K562 (cell line): ENCODE measurements at regions not wholly inside any gene's neighbourhood (a gene's known extent, or its start where the extent isn't known, plus 50 kb on each side); places are given as distances from the start of the nearest gene placed in this dataset.

Experiments
- ATAC-seq: fragments of 200-7000 bp; cut with Tn5 transposase; 3 replicates; pipeline ENCODE4 v1.9.1; 2020; ENCODE audit warnings: moderate library complexity
- BruUV-seq: library from RNA; stranded (reverse); fragments of 400-500 nt; replicated peaks from 2 replicates; lab custom pipeline; 2021; lab: Mats Ljungman, UMichigan
- CTCF ChIA-PET: fragments of 300-600 bp; formaldehyde crosslinking; extraction: SDS; loops from one replicate; lab custom pipeline; 2021; ENCODE audit warnings: low intra/inter-chr PET ratio; lab: Yijun Ruan, JAX
- POLR2A ChIA-PET: fragments of 300-600, 350-650 bp; sonication (Branson Sonifier 250); formaldehyde crosslinking; extraction: SDS; loops from one replicate; lab custom pipeline; 2021; ENCODE audit warnings: antibody characterized with exemption, inconsistent platforms; lab: Yijun Ruan, JAX
- DNase-seq, 4 experiments: peaks; one replicate each; pipeline versions ENCODE4 v3.0.0 to v3.0.0-alpha.2; 2011 to 2018; ENCODE audit warnings: low spot score in 3 of 4, mixed read lengths in 3 of 4; ENCODE audit errors: extremely low read depth in 1 of 4
- FAIRE-seq: peaks from 2 replicates; lab custom pipeline; 2011; peaks lifted over from hg19 to GRCh38; lab: Jason Lieb, UNC
- H2AFZ ChIP-seq: 2 replicates; pipeline ENCODE4 v1.6.0; 2011; ENCODE audit warnings: low read depth, low read length, control low read depth, inconsistent platforms
- H3K27ac ChIP-seq: fragments of 200-600 bp; 3 replicates; pipeline ENCODE4 v1.8.0; 2011; ENCODE audit warnings: low read depth, mild to moderate bottlenecking, control low read depth, inconsistent platforms, low read length, moderate library complexity, mixed read lengths; ENCODE audit errors: extremely low read depth
- H3K27me3 ChIP-seq, 2 experiments: fragments of 300-600 bp in 1 of 2; 2 replicates in 1 of 2; 3 replicates in 1 of 2; pipeline versions ENCODE4 v1.6.0 to v1.8.0; 2011; ENCODE audit warnings: inconsistent platforms in 2 of 2, low read length in 2 of 2, mild to moderate bottlenecking in 1 of 2, mixed read lengths in 1 of 2, moderate library complexity in 1 of 2; ENCODE audit not compliant: control insufficient read depth in 2 of 2, insufficient read depth in 2 of 2
- H3K36me3 ChIP-seq: fragments of 300-600 bp; 3 replicates; pipeline ENCODE4 v1.8.0; 2011; ENCODE audit warnings: mild to moderate bottlenecking, low read length, inconsistent platforms; ENCODE audit not compliant: control insufficient read depth, insufficient read depth
- H3K4me1 ChIP-seq, 2 experiments: fragments of 200-600 bp in 1 of 2; replicated peaks in 1 of 2; 2 replicates in 1 of 2; 3 replicates in 1 of 2; pipeline versions ENCODE4 v1.5.1 to v1.8.0; 2011; ENCODE audit warnings: inconsistent platforms in 2 of 2, low read length in 2 of 2, mild to moderate bottlenecking in 1 of 2, mixed read lengths in 1 of 2, moderate library complexity in 1 of 2; ENCODE audit not compliant: control insufficient read depth in 2 of 2, insufficient read depth in 2 of 2
- H3K4me2 ChIP-seq: 2 replicates; pipeline ENCODE4 v1.6.1; 2011; ENCODE audit warnings: low read length, control low read depth, inconsistent platforms, mixed read lengths; ENCODE audit not compliant: insufficient read depth
- H3K4me3 ChIP-seq: fragments of 200-600 bp; sonication (generic), shearing (Covaris generic); 2 replicates; pipeline ENCODE4 v1.5.1; 2016; ENCODE audit warnings: control low read depth, inconsistent platforms
- H3K79me2 ChIP-seq: fragments of 200-600 bp; 3 replicates; pipeline ENCODE4 v1.8.0; 2011; ENCODE audit warnings: low read length, inconsistent platforms; ENCODE audit not compliant: control insufficient read depth, insufficient read depth
- H3K9ac ChIP-seq, 2 experiments: 2 replicates each; pipeline versions ENCODE4 v1.6.0 to v1.6.1; 2011; ENCODE audit warnings: low read depth in 2 of 2, low read length in 2 of 2, control low read depth in 1 of 2, inconsistent platforms in 1 of 2, mild to moderate bottlenecking in 1 of 2, mixed read lengths in 1 of 2; ENCODE audit not compliant: insufficient read depth in 1 of 2
- H3K9me1 ChIP-seq: one replicate; pipeline ENCODE4 v1.6.0; 2011; ENCODE audit warnings: inconsistent platforms, mild to moderate bottlenecking, low read length, moderate library complexity; ENCODE audit not compliant: control insufficient read depth, insufficient read depth
- H3K9me3 ChIP-seq: replicated peaks from 2 replicates; pipeline ENCODE4 v1.5.1; 2011; ENCODE audit warnings: low read depth, low read length, inconsistent platforms; ENCODE audit not compliant: control insufficient read depth, insufficient read depth
- H4K20me1 ChIP-seq: replicated peaks from 2 replicates; pipeline ENCODE4 v1.6.1; 2011; ENCODE audit warnings: low read length, inconsistent platforms, mixed read lengths; ENCODE audit not compliant: control insufficient read depth, insufficient read depth
- BRD9 ChIP-seq: fragments of 450-650 bp; IDR thresholded peaks from 2 replicates; pipeline ENCODE4 v1.6.1; 2018; ENCODE audit warnings: low read depth; ENCODE audit not compliant: partially characterized antibody
- RAD51 ChIP-seq: fragments of 450-650 bp; IDR thresholded peaks from 2 replicates; pipeline ENCODE4 v1.7.1; 2016; ENCODE audit warnings: low read depth, mild to moderate bottlenecking, borderline replicate concordance
- TEAD1 ChIP-seq, 2 experiments: fragments of 450-650 bp in 1 of 2; sonication (generic) in 1 of 2; formaldehyde crosslinking; IDR thresholded peaks; 2 replicates each; pipeline versions ENCODE4 v1.4.0 to v1.8.0; 2020 to 2022; ENCODE audit warnings: mild to moderate bottlenecking in 2 of 2, missing genetic modification reagents in 1 of 2
- XRCC3 ChIP-seq: fragments of 450-650 bp; IDR thresholded peaks from 2 replicates; pipeline ENCODE4 v1.6.1; 2017; ENCODE audit warnings: mild to moderate bottlenecking, moderate library complexity
- WGBS: fragments of 100-300 bp; shearing (Covaris generic); methylation state at CpG from one replicate; pipeline ENCODE4 v1.1.6; 2016; ENCODE audit warnings: low coverage, mixed read lengths; ENCODE audit not compliant: insufficient coverage; ENCODE audit errors: missing lambda C conversion rate; 5-methylcytosine and 5-hydroxymethylcytosine counted together
- in situ Hi-C: fragments of 300-500 bp; cut with MboI; formaldehyde crosslinking; loops from 4 replicates; pipeline ENCODE4 v1.15.0; 2018; ENCODE audit warnings: inconsistent platforms, mixed read lengths
- intact Hi-C: fragments of 100-400 bp; cut with micrococcal nuclease; formaldehyde crosslinking; loops from 2 replicates; pipeline ENCODE4 v1.14.2; 2022
- TF ChIP-seq, protein P1 (sequence below): sonication (generic); formaldehyde crosslinking; IDR thresholded peaks from 2 replicates; pipeline ENCODE4 v1.8.0; 2022; ENCODE audit warnings: mild to moderate bottlenecking, missing genetic modification reagents
- TF ChIP-seq, protein P2 (sequence below): fragments of 250-450 bp; sonication (Bioruptor Pico); IDR thresholded peaks from 2 replicates; pipeline ENCODE4 v1.4.0; 2020
- TF ChIP-seq, protein P3 (sequence below): fragments of 250-450 bp; sonication (Bioruptor Pico); IDR thresholded peaks from 2 replicates; pipeline ENCODE4 v1.4.0; 2020; ENCODE audit warnings: mild to moderate bottlenecking, moderate library complexity
- TF ChIP-seq, protein P4 (sequence below), 2 experiments: fragments of 450-650 bp; conservative IDR thresholded peaks; 2 replicates each; pipeline ENCODE4 v1.6.1; 2017; ENCODE audit warnings: mild to moderate bottlenecking in 2 of 2, moderate library complexity in 2 of 2
- TF ChIP-seq, protein P5 (sequence below): sonication (generic); formaldehyde crosslinking; IDR thresholded peaks from 2 replicates; pipeline ENCODE4 v1.8.0; 2022; ENCODE audit warnings: missing genetic modification reagents, mild to moderate bottlenecking, borderline replicate concordance

DNA sequence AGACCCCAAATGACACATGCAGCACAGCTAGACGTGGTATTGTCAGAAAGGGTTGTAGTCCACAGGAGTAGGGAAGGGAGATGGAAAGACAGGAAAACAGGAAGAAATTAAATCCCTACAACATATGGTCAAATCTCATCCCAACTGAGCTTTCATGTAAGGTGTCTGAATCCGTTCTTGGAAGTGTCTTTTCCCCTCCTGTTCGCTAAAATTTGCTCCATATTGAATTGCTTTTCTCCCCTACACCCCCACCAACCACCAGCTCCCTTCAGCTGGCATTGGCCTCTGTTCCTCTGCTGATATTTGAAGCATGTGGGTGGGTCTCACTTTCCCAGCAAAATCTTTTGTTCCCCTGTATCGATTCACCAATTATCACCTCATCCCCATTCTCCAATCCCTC, 376.2 kb upstream of the WWC1 start (continued):
- TF ChIP-seq, protein P1, sequence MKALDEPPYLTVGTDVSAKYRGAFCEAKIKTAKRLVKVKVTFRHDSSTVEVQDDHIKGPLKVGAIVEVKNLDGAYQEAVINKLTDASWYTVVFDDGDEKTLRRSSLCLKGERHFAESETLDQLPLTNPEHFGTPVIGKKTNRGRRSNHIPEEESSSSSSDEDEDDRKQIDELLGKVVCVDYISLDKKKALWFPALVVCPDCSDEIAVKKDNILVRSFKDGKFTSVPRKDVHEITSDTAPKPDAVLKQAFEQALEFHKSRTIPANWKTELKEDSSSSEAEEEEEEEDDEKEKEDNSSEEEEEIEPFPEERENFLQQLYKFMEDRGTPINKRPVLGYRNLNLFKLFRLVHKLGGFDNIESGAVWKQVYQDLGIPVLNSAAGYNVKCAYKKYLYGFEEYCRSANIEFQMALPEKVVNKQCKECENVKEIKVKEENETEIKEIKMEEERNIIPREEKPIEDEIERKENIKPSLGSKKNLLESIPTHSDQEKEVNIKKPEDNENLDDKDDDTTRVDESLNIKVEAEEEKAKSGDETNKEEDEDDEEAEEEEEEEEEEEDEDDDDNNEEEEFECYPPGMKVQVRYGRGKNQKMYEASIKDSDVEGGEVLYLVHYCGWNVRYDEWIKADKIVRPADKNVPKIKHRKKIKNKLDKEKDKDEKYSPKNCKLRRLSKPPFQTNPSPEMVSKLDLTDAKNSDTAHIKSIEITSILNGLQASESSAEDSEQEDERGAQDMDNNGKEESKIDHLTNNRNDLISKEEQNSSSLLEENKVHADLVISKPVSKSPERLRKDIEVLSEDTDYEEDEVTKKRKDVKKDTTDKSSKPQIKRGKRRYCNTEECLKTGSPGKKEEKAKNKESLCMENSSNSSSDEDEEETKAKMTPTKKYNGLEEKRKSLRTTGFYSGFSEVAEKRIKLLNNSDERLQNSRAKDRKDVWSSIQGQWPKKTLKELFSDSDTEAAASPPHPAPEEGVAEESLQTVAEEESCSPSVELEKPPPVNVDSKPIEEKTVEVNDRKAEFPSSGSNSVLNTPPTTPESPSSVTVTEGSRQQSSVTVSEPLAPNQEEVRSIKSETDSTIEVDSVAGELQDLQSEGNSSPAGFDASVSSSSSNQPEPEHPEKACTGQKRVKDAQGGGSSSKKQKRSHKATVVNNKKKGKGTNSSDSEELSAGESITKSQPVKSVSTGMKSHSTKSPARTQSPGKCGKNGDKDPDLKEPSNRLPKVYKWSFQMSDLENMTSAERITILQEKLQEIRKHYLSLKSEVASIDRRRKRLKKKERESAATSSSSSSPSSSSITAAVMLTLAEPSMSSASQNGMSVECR (CRISPR knock-in tag): no peak
- TF ChIP-seq, protein P2, sequence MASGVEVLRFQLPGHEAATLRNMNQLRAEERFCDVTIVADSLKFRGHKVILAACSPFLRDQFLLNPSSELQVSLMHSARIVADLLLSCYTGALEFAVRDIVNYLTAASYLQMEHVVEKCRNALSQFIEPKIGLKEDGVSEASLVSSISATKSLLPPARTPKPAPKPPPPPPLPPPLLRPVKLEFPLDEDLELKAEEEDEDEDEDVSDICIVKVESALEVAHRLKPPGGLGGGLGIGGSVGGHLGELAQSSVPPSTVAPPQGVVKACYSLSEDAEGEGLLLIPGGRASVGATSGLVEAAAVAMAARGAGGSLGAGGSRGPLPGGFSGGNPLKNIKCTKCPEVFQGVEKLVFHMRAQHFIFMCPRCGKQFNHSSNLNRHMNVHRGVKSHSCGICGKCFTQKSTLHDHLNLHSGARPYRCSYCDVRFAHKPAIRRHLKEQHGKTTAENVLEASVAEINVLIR (CRISPR knock-in tag): no peak

DNA sequence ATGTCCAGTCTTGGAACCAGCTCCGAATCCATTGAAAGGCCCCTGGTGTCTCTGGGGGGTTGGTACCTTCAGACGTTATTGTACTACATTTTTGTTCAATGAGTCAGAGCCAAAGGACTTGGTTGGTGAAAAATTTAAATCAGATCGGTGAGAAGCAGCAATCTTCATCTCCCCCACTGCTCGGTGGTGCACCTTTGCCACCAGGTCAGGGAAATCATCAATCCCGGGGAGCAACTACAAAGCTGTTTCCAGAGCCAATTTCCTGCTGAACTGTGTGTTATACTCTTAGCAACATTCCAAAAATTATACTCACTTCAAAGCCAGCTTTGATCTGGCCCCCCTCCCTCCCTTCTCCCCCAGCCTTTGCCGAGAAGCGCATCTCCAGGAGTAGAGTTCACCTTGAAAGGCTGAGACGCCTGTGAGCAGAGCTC, 375.2 kb upstream of the WWC1 start:
- Histone ChIP-seq H2AFZ (no peak overlapping the region), H4K20me1 (no peaks in the 10 kb centered on the region), H3K27ac (no peak overlapping the region), H3K79me2 (no peaks in the 10 kb centered on the region), H3K36me3 (no peaks in the 10 kb centered on the region), H3K9me1 (no peaks in the 10 kb centered on the region), H3K27me3 (no peaks in the 10 kb centered on the region), H3K9me3 (no peaks in the 10 kb centered on the region), H3K4me2 (no peak overlapping the region), H3K4me3 (no peak overlapping the region), H3K4me1 (no peaks in the 10 kb centered on the region), H3K9ac (no peak overlapping the region)
- ChIA-PET POLR2A (no interaction called here), CTCF (no interaction called here)
- DNase-seq (no peak), FAIRE-seq (no peak), ATAC-seq (no peak)
- in situ Hi-C loops (no loop called here), intact Hi-C loops (no loop called here)
- WGBS: 0% methylated on average over 6 of the region's 8 CpGs
- BruUV-seq: no TSS peak
- TF ChIP-seq XRCC3 (no peak), BRD9 (no peak), RAD51 (no peak), TEAD1 (CRISPR knock-in tag; IDR thresholded peaks at IDR 0.05) (no peak)
- TF ChIP-seq, protein P3, sequence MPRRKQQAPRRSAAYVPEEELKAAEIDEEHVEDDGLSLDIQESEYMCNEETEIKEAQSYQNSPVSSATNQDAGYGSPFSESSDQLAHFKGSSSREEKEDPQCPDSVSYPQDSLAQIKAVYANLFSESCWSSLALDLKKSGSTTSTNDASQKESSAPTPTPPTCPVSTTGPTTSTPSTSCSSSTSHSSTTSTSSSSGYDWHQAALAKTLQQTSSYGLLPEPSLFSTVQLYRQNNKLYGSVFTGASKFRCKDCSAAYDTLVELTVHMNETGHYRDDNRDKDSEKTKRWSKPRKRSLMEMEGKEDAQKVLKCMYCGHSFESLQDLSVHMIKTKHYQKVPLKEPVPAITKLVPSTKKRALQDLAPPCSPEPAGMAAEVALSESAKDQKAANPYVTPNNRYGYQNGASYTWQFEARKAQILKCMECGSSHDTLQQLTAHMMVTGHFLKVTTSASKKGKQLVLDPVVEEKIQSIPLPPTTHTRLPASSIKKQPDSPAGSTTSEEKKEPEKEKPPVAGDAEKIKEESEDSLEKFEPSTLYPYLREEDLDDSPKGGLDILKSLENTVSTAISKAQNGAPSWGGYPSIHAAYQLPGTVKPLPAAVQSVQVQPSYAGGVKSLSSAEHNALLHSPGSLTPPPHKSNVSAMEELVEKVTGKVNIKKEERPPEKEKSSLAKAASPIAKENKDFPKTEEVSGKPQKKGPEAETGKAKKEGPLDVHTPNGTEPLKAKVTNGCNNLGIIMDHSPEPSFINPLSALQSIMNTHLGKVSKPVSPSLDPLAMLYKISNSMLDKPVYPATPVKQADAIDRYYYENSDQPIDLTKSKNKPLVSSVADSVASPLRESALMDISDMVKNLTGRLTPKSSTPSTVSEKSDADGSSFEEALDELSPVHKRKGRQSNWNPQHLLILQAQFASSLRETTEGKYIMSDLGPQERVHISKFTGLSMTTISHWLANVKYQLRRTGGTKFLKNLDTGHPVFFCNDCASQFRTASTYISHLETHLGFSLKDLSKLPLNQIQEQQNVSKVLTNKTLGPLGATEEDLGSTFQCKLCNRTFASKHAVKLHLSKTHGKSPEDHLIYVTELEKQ (CRISPR knock-in tag): no peak
- TF ChIP-seq, protein P4, sequence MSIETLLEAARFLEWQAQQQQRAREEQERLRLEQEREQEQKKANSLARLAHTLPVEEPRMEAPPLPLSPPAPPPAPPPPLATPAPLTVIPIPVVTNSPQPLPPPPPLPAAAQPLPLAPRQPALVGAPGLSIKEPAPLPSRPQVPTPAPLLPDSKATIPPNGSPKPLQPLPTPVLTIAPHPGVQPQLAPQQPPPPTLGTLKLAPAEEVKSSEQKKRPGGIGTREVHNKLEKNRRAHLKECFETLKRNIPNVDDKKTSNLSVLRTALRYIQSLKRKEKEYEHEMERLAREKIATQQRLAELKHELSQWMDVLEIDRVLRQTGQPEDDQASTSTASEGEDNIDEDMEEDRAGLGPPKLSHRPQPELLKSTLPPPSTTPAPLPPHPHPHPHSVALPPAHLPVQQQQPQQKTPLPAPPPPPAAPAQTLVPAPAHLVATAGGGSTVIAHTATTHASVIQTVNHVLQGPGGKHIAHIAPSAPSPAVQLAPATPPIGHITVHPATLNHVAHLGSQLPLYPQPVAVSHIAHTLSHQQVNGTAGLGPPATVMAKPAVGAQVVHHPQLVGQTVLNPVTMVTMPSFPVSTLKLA (conservative IDR thresholded peaks at IDR 0.05): no peak
- TF ChIP-seq, protein P5, sequence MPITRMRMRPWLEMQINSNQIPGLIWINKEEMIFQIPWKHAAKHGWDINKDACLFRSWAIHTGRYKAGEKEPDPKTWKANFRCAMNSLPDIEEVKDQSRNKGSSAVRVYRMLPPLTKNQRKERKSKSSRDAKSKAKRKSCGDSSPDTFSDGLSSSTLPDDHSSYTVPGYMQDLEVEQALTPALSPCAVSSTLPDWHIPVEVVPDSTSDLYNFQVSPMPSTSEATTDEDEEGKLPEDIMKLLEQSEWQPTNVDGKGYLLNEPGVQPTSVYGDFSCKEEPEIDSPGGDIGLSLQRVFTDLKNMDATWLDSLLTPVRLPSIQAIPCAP: no peak
